ACHN (cell line): ENCODE measurements at regions not wholly inside any gene's neighbourhood (a gene's known extent, or its start where the extent isn't known, plus 50 kb on each side); places are given as distances from the start of the nearest gene placed in this dataset.
"Not testable (repeated sequence)": the region's sequence is repeated elsewhere in the genome, so short reads cannot be mapped to it uniquely, and the experiment has no call there.

Source experiments
- DNase-seq: peaks from one replicate; pipeline ENCODE4 v3.0.0-alpha.2; 2015
- in situ Hi-C: cut with HindIII; loops from 2 replicates; pipeline ENCODE4 v1.10.0; 2017; ENCODE audit warnings: low sequenced_read_pairs, low pct_ligation_motif_present, low pct_unique_long_range_greater_than_20kb

GRCh38 chr18:24605444-24605843, 145.0 kb downstream of the HRH4 start:
- in situ Hi-C loops: no loop called here

GRCh38 chr18:24609254-24609653, 148.8 kb downstream of the HRH4 start:
- in situ Hi-C loops: no loop called here
- DNase-seq: no peak

More at GRCh38 chr18:24605444-24605843, 145.0 kb downstream of the HRH4 start:
- no peak for DNase-seq

GRCh38 chr18:24611075-24611474, 150.6 kb downstream of the HRH4 start:
- DNase-seq: no peak
- in situ Hi-C loops: no loop called here

GRCh38 chr18:24613896-24614640, 153.6 kb downstream of the HRH4 start:
- in situ Hi-C loops: no loop called here
- no peak for DNase-seq

DNA sequence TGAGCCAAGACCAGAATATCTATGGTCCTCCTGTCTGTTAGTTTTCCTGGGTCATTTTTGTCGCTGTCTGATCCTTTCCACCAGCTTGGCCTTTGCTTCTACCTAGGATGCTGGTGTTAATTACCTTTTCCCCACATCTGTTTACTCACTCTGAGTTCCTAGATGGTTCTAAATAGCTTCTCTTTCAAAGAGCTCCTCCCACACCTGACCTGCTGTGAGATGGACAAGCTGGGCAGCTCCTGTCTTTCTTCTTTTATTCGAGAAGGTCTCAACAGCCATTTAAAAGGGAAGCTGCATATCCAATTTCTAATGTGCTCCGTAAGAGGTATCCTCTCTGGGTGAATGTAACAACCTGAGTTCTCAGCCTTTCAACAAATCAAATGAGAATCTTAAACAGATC, 156.2 kb downstream of the HRH4 start:
- DNase-seq: no peak
- in situ Hi-C loops: no loop called here

- in situ Hi-C loops, DNase-seq: not testable (repeated sequence)
Observed at GRCh38 chr18:24624421-24624820, 164.0 kb downstream of the HRH4 start.

DNA sequence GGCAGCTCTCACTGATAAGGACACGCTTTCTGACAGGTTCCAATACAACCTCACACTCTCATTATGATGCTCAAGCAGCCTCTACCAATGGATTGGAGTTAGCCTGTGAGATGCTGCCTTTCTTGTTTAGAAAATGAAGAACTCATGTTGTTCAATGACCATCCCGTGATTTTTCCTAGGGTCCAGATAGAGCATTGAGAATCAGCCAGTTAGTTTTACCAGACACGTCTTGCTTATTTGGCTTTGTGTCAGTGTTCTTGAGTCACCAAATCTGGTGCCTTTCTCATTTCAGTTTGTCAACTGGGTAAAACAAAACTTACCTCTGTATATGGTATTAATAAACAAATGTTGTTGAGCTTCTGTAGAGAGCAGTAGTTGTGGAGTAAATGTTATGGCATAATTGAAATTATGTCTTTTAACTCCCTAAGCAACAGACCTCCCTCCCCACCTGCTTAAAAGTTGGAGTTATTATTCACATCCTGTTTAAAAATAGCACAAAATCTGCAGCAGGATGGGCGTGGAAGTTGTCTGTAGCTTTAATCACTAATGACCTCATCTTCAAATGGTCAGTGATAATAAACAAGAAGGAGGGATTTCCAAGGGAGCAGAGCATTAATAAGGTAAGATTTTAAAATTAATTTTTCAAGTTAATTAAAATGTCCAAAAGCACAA, 167.3 kb downstream of the HRH4 start:
- DNase-seq: no peak
- in situ Hi-C loops: no loop called here

DNA sequence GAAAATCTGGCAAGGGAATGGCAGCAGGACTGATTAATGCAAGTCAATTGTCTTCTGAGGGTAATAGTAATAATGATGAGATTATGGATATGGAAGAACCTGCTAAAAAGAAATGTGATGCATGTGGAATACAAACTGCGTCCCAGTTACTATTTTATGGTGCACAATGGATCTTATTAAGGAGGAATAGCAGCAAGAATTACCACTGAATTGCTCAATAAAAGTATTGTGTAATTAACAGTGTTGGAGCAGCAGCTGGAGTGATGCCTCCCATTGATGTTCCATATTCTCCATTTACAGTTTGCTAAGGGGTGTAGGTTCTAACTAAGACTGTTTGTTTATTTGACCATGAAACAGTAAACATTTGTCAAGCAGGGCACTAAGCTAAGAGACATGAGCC, 167.9 kb downstream of the HRH4 start:
- in situ Hi-C loops: no loop called here
- no peak for DNase-seq

DNA sequence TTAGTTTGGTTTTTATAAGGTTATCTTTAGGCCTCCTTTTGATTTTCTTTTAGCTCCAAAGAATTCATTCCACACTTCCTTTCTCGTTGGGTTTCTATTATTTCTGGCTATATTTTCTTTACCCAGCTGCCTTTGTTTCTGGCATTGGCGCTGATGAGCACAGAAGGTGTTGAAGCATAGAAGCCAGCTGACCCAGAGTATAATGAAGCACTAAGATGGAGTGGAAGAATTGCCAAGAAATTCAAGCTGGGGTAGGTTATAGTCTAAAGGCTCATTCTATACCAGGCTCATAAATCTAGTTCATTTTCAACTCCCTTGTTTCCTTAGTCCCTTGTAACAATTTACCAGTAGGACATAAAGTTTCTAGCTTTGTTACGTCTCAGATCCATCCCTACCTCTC, 169.5 kb downstream of the HRH4 start:
- in situ Hi-C loops: no loop called here
- DNase-seq: no peak

DNA sequence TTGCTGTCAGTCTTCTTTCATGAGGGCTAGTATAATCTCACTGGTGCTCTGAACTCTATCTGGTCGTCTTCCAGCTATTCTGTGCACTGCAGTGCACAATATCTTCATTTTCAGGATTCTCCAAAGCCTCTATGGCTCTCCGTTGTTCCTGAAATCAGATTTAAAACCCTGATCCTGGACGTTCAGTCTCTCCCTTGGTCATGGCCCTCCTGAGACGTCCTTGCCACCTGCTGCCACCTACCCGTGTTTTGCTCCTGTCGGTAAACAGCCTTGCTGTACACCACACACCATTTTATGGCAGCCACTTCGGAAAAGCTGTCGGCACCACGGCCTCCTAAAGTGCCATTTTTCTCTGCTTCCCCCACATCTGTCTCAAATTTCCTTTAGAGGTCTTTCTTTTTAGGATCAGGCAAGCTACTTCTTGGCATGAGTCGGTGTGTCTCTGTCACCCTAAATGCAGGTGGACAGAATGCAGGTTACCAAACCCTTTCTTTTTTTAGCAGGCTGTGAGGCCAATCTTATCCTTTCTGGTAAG, 170.0 kb downstream of the HRH4 start:
- in situ Hi-C loops: no loop called here
- DNase-seq: no peak

- no peak for DNase-seq
- in situ Hi-C loops: no loop called here
Observed at GRCh38 chr18:24631243-24632025, 171.0 kb downstream of the HRH4 start.

DNA sequence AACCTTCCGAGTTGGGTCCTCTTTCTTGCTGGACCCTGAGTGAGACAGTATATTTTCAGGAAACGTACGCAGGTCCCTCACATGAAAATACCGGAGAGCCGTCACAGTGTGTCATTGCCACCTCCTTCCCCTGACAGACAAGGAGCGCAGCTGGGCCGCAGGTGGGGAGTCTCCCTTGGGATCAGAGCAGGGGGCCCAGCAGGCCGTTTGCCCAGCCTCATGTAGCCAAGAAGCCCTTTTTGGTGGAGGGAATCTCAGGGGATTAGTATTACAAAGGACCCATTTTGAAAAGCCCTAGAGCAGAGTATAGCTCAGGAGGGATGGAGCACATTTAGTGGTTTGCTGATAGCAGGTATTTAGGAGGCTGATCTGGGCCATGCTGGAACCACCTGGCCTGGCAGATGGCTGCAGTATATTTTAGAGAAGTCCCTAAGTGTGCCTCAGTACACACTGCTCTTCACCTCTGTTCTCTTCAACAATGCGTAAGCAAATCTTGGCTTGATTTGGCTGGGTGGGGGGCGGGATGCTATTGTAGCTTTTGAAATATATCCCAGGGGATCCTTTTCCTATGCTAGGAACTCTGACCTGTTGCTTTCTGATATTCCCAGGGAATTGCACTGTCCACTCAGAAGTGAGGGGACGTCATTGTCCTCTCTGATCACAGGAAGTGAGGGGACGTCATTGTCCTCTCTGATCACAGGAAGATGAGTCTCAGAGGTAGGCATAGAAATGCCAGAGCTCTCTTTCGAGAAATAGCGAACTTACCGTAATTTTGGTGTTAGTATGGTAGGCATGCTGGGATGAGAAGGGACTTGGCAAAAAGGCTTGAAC, 171.9 kb downstream of the HRH4 start:
- in situ Hi-C loops: no loop called here
- no peak for DNase-seq

DNA sequence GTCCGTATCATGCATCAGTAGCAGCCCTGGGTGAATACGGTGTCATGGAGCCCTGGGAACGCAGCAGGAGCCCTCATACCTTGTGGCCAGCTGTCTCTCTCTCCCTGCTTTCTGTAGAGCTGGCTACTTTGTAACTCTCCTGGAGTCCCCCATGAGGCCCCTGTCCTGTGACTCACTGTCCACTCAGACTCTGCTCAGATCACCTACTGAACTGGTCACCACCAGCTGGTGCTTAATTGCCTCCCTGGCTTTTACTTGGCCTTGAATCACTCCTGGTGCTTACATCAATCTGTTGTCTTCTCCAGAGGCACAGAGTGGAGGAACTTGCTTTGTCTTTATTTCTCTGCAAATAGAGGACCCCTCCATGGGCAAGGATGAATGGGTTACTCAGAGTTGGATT, 172.7 kb downstream of the HRH4 start:
- in situ Hi-C loops: no loop called here

DNA sequence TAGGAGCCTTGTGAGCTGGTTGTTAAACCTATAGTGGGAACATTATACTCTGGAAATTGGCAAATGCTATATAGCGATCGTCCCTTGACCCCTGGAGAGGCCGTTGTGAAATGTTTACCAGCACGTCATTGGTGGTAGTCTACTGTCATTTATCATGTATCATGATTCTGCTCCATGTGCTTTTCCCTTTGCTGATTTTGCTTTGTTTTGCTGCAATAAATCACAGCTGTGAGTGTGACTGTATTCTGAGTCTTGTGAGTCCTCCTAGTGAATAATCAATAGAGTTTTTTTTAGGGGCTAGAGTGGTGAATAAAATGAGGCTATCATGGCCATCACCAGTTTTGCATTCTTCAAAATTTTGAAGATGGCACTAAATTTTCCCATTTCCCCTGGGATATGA, 189.1 kb downstream of the HRH4 start:
- in situ Hi-C loops: no loop called here
- no peak for DNase-seq

More for the DNA sequence above, 172.7 kb downstream of the HRH4 start:
- DNase-seq: no peak

DNA sequence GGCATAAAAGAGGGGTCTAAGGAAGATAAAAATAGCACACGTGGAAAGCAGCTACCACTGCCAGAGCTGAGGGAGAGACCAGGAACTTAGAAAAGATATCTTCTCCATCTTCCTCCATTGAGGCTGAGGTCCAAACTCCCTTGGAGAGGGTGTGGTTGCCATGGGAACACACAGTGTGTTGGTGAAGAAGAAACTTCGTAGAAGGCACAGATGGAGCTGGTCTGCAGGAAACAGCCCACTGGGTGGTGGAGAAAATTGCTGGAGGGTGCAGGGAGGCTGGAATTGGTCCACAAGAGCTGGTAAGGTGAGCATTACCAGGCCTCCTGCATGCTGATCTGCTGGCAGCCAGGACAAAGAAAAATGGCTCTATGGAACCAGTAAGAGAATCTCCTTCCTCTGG, 191.0 kb downstream of the HRH4 start:
- in situ Hi-C loops: no loop called here
- DNase-seq: no peak

GRCh38 chr18:24656050-24656449, 195.6 kb downstream of the HRH4 start:
- no peak for DNase-seq
- in situ Hi-C loops: no loop called here

DNA sequence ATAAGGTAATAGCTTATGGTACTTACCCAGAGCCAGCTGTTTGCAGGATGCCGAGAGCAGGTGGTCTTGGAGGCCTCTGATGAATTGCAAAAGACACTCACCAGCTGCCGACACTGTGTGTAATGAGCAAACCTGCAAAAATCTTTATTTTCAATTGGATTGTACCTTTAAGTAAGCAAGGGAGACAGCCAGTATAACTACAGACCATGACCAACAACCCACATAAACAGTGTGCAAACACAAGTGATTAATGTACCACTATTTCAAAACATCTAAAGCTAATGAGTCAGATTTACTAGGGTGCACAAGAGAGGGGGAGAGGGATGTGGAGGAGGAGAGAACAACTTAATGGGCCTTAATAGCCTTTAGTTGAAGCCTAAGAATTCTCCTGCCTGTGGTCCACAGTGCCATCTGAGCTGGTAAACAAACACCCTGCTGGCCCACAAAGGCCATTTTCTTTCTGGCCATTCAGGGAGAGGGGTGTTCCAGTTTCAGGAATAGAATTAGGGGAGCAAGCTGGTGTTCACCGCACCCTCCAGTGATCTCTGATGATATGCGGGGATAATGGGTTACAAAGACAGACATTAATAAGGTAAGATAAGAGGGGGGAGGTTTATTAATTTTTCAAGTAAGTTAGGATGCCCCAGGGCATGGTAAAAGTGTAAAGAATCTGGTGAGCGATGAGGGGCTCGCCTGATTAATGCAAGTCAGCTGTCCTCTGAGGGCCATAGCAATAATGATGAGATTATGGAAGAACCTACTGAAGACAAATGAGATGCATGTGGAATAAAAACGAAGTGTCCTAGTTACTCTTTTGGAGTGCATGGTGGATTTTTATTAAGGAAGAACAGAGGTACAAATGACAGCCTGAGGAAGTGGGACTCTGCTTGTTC, 196.4 kb downstream of the HRH4 start:
- no peak for DNase-seq
- in situ Hi-C loops: no loop called here

GRCh38 chr18:24657444-24657842, 197.0 kb downstream of the HRH4 start:
- in situ Hi-C loops: no loop called here

More at GRCh38 chr18:24657444-24657842, 197.0 kb downstream of the HRH4 start:
- no peak for DNase-seq
